NB4 (cell line): ENCODE measurements at regions not wholly inside any gene's neighbourhood (a gene's known extent, or its start where the extent isn't known, plus 50 kb on each side); places are given as distances from the start of the nearest gene placed in this dataset.

Source experiments
- POLR2A ChIP-seq: IDR thresholded peaks from 2 replicates; pipeline ENCODE4 v1.6.1; 2011; ENCODE audit warnings: mild to moderate bottlenecking; ENCODE audit not compliant: insufficient read length; ENCODE audit errors: extremely low read depth
- TF ChIP-seq, protein P1 (sequence below): IDR thresholded peaks from one replicate; pipeline ENCODE4 v1.5.1; 2012; ENCODE audit warnings: low read depth, low read length
- TF ChIP-seq, protein P2 (sequence below): IDR thresholded peaks from 2 replicates; pipeline ENCODE4 v1.6.1; 2011; ENCODE audit warnings: low read depth, low read length

DNA sequence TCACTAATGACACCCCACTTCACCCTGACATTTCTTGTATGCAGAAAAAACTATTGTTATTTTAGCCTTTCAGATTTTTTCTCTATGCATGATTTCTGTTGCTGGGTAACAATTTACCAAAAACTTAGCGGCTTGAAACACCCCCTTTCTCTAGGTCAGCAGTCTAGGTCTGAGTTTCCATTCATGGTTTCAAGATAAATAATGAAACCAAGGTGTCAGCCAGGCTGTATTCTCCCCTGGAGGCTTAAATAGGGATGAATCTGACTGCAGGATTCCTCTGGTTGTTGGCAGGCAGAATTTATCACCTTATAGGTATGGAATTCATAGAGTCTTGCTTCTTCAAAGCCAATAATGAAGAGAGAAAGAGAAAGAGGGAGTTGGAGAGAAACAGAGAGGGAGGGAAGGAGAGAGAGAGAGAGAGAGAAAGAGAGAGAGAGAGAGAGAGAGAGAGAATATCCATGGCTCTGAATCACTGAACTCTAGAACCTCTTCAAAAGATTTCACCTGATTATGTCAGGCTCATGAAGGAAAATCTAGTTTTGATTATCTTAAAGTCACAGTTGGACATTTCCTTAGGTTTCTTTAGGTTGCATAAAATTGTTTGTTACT lies 1224.6 kb upstream of the LRRTM3 start:
- TF ChIP-seq POLR2A, result no peak
- TF ChIP-seq, protein P1, sequence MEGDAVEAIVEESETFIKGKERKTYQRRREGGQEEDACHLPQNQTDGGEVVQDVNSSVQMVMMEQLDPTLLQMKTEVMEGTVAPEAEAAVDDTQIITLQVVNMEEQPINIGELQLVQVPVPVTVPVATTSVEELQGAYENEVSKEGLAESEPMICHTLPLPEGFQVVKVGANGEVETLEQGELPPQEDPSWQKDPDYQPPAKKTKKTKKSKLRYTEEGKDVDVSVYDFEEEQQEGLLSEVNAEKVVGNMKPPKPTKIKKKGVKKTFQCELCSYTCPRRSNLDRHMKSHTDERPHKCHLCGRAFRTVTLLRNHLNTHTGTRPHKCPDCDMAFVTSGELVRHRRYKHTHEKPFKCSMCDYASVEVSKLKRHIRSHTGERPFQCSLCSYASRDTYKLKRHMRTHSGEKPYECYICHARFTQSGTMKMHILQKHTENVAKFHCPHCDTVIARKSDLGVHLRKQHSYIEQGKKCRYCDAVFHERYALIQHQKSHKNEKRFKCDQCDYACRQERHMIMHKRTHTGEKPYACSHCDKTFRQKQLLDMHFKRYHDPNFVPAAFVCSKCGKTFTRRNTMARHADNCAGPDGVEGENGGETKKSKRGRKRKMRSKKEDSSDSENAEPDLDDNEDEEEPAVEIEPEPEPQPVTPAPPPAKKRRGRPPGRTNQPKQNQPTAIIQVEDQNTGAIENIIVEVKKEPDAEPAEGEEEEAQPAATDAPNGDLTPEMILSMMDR, result no peak
- TF ChIP-seq, protein P2, sequence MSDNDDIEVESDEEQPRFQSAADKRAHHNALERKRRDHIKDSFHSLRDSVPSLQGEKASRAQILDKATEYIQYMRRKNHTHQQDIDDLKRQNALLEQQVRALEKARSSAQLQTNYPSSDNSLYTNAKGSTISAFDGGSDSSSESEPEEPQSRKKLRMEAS, result no peak
